HK-2 (cell line): ENCODE measurements at regions not wholly inside any gene's neighbourhood (a gene's known extent, or its start where the extent isn't known, plus 50 kb on each side); places are given as distances from the start of the nearest gene placed in this dataset.
"Not testable (repeated sequence)": the region's sequence is repeated elsewhere in the genome, so short reads cannot be mapped to it uniquely, and the experiment has no call there.

Experiments
- DNase-seq: peaks from one replicate; pipeline ENCODE4 v3.0.0-alpha.2; 2018; ENCODE audit not compliant: unreplicated experiment

- DNase-seq = no peak
These were observed 393.2 kb upstream of the CXADR start for GRCh38 chr21:17119466-17120297.

DNA sequence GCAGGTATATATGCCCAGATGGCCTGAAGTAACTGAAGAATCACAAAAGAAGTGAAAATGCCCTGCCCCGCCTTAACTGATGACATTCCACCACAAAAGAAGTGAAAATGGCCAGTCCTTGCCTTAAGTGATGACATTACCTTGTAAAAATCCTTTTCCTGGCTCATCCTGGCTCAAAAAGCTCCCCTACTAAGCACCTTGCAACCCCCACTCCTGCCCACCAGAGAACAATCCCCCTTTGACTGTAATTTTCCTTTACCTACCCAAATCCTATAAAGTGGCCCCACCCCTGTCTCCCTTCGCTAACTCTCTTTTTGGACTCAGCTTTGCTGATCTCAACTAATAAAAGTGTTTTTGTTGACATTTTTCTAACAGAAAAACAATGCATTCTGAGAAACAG lies 385.4 kb upstream of the CXADR start:
- DNase-seq = not testable (repeated sequence)

GRCh38 chr21:17128132-17128531 lies 384.7 kb upstream of the CXADR start:
- DNase-seq = no peak

GRCh38 chr21:17139159-17139558 lies 373.7 kb upstream of the CXADR start:
- not testable (repeated sequence) for DNase-seq

- no peak for DNase-seq
These were observed 373.1 kb upstream of the CXADR start for GRCh38 chr21:17139696-17140095.

- no peak for DNase-seq
These were observed 366.4 kb upstream of the CXADR start for GRCh38 chr21:17146426-17146825.

DNA sequence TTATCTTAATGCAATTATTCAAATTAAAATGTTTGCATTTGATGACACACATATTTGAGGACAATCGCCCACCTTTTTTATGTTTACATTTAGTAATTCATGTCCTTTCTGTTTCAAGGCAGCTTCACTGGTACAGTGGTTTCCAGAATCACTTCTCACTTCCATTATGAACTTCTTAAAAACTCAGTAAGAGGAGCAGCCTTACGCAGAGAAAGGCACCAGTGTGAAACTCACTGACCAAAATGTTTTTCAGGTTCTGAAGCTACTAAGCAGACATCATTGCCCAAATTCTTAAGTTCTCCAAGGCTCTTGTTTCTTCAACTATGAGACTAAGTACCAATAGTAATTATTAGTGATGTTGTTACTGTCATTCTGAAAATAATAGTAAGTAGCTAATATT lies 353.1 kb upstream of the CXADR start:
- no peak for DNase-seq

GRCh38 chr21:17185674-17186073 lies 327.2 kb upstream of the CXADR start:
- DNase-seq = no peak

GRCh38 chr21:17189963-17190362 lies 322.9 kb upstream of the CXADR start:
- no peak for DNase-seq

DNA sequence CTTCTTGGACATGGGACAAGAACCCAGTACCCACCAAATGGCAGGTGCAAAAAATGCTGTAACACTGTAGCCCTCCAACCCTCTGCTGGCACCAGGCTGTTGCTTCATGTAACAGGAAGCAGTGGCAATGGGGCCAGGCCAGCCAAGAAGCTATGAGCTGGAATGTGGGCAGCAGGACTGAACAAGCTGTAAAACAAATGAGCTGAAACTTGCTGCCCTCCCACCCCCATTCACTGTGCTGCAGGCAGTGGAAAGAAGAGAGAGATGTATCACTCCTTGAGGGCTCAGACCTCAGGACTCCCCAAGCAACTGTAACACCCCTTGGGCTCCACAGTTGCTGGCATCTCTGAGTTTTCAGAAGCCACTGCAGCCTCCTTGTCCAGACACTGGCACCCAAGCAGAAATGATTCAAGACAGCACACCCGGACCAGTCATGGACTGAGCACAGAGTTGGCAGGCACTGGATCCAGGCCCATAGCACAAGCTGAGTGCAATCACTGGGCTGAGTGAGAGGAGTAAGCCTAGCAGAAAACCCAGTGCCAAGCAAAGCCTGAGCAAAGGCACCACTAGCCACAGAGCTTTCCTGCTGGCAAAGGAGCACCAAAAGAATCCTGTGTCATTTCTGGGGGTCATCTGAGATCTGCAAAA lies 321.4 kb upstream of the CXADR start:
- no peak for DNase-seq

DNA sequence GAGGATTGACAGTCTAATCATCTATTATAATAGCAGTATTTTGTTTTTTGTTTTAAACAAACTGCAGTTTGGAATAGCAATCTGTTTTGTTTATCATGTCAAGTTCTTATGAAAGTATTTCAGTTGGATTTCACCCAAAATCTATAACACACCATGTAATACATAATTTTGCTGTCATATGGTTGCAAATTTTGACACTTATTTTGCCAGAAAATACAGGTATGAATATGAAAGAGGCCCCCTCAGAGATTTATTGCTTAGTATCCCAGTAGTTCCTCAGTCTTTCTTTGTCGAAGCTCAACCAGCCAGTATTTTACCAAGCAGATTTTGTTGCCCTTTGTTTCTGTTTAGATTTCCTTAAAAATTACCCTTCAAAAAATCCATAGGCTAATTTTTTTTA lies 317.5 kb upstream of the CXADR start:
- no peak for DNase-seq

DNA sequence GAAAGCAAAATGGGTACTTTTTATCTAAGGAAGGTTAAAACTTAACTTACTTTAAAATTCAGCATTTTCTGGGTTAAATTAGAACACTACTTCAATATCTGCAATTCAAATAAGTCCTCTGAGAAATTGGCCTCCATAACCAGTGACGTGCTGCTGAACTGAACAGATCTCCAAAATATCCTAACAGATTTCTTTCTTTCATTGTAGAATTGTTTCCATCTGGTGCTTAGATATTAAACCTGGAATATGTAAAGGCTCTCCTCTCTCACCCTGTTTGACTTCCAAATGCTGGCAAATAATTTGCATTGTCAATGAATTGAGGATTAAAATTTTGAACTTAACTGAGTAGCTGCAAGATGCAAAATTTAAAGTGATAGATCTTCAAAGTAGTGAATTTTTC lies 316.9 kb upstream of the CXADR start:
- no peak for DNase-seq

- DNase-seq = no peak
These were observed 316.2 kb upstream of the CXADR start for GRCh38 chr21:17196623-17197022.

DNA sequence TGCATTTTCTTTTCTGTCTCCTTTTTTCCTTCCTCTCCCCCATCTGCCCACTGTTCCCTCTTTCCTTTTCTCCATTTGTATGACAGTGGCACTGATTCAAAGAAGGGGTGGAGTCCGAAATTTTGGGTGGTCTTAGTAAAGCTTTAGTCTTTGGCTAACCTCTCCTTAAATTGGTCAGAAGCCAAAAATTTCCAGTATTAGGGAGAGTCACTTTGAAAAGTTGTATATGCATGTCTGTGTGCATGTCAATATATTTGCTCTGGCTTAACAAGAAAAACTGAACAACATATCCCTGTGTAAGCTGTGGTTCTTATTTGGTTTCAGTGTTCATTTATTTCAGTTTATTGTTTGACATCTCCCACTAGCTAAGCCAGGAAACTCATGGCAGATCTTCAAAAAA lies 314.8 kb upstream of the CXADR start:
- no peak for DNase-seq

DNA sequence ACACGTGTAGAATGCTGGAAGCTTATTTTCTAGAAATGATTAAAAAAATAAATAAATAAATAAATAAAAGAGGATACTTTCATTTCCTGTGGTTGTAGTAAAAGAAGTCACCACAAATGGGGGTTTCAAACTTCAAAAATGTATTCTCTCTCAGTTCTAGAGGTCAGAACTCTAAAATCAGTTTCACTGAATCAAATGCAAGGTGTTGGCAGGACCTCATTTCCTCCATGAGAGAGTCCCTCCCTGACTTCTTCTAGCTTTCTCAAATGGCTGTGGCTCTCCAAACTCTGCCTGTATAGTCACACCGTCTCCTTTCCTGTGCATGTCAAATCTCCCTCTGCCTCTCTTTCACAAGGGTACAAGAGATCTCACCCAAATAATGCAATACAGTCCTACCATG lies 312.6 kb upstream of the CXADR start:
- no peak for DNase-seq

GRCh38 chr21:17201741-17202260 lies 311.0 kb upstream of the CXADR start:
- no peak for DNase-seq

DNA sequence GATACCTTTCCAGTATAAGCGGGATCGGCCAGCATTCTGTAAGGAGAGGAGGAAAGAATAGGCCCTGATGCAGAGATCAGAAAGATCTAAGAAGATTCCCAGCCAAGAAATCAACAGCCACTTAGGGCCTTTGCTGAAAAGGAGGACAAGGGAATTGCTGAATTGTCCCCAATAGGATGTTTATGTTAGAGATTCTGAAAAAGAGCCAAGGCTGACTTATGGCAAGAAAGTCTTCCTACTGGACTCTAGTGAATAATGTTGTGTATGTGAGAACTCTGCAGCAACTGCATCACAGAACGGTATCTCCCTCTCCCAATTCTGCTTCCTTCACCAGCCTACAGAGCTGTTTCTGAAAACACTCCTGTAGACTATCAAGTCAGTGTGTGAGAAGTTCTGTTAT lies 298.0 kb upstream of the CXADR start:
- DNase-seq = no peak

- DNase-seq = not testable (repeated sequence)
These were observed 293.8 kb upstream of the CXADR start for GRCh38 chr21:17219050-17219449.

DNA sequence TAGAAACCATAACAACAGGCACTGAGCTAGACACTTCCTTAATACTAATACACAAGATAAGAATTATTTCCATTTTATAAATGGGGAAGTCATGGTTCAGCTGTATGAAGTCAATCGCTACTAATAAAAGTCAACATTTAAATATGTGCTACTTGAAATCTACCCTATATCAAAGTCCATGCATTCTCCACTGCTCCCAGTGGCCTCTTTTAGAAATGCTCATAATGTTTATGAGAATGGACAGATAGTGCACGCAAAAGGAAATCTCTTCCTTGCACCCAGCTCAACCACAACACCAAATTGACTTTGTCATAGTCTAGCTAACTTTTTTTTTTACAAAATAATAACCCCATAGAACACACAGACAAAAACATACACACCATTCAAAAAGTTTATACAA lies 281.7 kb upstream of the CXADR start:
- no peak for DNase-seq

- DNase-seq = no peak
These were observed 281.1 kb upstream of the CXADR start for GRCh38 chr21:17231771-17232170.

- no peak for DNase-seq
These were observed 274.4 kb upstream of the CXADR start for GRCh38 chr21:17238468-17238867.

- DNase-seq = no peak
These were observed 262.0 kb upstream of the CXADR start for GRCh38 chr21:17250778-17251241.

- DNase-seq = no peak
These were observed 255.1 kb upstream of the CXADR start for GRCh38 chr21:17257784-17258183.
